ENCODE measurements at regions not wholly inside any gene's neighbourhood (a gene's known extent, or its start where the extent isn't known, plus 50 kb on each side); places are given as distances from the start of the nearest gene placed in this dataset.

GRCh38 chr19:29325241-29325975 is 112.5 kb upstream of the UQCRFS1 start (continued):
- no peak for TF ChIP-seq TCF12 (IDR thresholded peaks at IDR 0.05; ENCODE audit: low read depth, low read length)
- TF ChIP-seq USF2 (IDR thresholded peaks at IDR 0.05; ENCODE audit: low read length): no peak
- TF ChIP-seq CBX8 (IDR thresholded peaks at IDR 0.05; ENCODE audit: borderline replicate concordance, low read depth, low read length): no peak
